ENCODE measurements at regions not wholly inside any gene's neighbourhood (a gene's known extent, or its start where the extent isn't known, plus 50 kb on each side); places are given as distances from the start of the nearest gene placed in this dataset.

- ATAC-seq (ENCODE audit: low FRiP score) (no peak), DNase-seq (ENCODE audit: low spot score) (no peak)
- TF ChIP-seq CTCF (IDR thresholded peaks at IDR 0.05): no peak
Observed at GRCh38 chr17:53527473-53527872, 295.3 kb upstream of the KIF2B start.

GRCh38 chr17:53525590-53525989 is 297.1 kb upstream of the KIF2B start:
- no peak for DNase-seq (ENCODE audit: low spot score)
- no peak for ATAC-seq (ENCODE audit: low FRiP score)
- TF ChIP-seq CTCF (IDR thresholded peaks at IDR 0.05): no peak

GRCh38 chr17:53516636-53517035 is 306.1 kb upstream of the KIF2B start:
- ATAC-seq (ENCODE audit: low FRiP score): no peak

GRCh38 chr17:53499277-53499676 is 323.4 kb upstream of the KIF2B start:
- no peak for TF ChIP-seq CTCF (IDR thresholded peaks at IDR 0.05)
- no peak for ATAC-seq (ENCODE audit: low FRiP score)
- no peak for DNase-seq (ENCODE audit: low spot score)

More at GRCh38 chr17:53516636-53517035, 306.1 kb upstream of the KIF2B start:
- no peak for TF ChIP-seq CTCF (IDR thresholded peaks at IDR 0.05)
- no peak for DNase-seq (ENCODE audit: low spot score)

GRCh38 chr17:53496356-53496755 is 326.4 kb upstream of the KIF2B start:
- TF ChIP-seq CTCF (IDR thresholded peaks at IDR 0.05): no peak
- no peak for DNase-seq (ENCODE audit: low spot score)
- ATAC-seq (ENCODE audit: low FRiP score): no peak

GRCh38 chr17:53492532-53492931 is 330.2 kb upstream of the KIF2B start:
- ATAC-seq (ENCODE audit: low FRiP score): no peak
- TF ChIP-seq CTCF (IDR thresholded peaks at IDR 0.05): no peak
- no peak for DNase-seq (ENCODE audit: low spot score)

- DNase-seq (ENCODE audit: low spot score) (no peak), ATAC-seq (ENCODE audit: low FRiP score) (no peak)
- TF ChIP-seq CTCF (IDR thresholded peaks at IDR 0.05): no peak
Observed at GRCh38 chr17:53490447-53490968, 332.2 kb upstream of the KIF2B start.
